Common myeloid progenitor, CD34-positive (primary cell): ENCODE measurements at regions not wholly inside any gene's neighbourhood (a gene's known extent, or its start where the extent isn't known, plus 50 kb on each side); places are given as distances from the start of the nearest gene placed in this dataset.

Source experiments
- CTCF ChIA-PET: fragments of 350-600 bp; sonication (Branson Sonifier 250); formaldehyde crosslinking; loops from one replicate; lab custom pipeline; 2021; ENCODE audit warnings: antibody characterized with exemption; lab: Charles Lee
- POLR2A ChIA-PET: fragments of 350-600 bp; sonication (Branson Sonifier 250); formaldehyde crosslinking; loops from one replicate; lab custom pipeline; 2021; ENCODE audit warnings: antibody characterized with exemption; lab: Charles Lee
- DNase-seq, 3 donors: peaks; one replicate each; pipeline versions ENCODE4 v3.0.0 to v3.0.0-alpha.2; 2013
- H3K27ac ChIP-seq, 2 experiments: 1 replicate in 1 of 2; 2 replicates in 1 of 2; pipeline ENCODE4 v1.7.0; 2013; ENCODE audit warnings: inconsistent platforms in 2 of 2, low read length in 2 of 2, mild to moderate bottlenecking in 2 of 2, low read depth in 1 of 2, moderate library complexity in 1 of 2; ENCODE audit not compliant: severe bottlenecking in 2 of 2, insufficient read depth in 1 of 2, poor library complexity in 1 of 2
- H3K27me3 ChIP-seq, 5 experiments: replicated peaks in 2 of 5; 1 replicate in 3 of 5; 2 replicates in 2 of 5; pipeline versions ENCODE4 v1.6.1 to v1.7.0; 2013; ENCODE audit warnings: low read length in 4 of 5, mild to moderate bottlenecking in 2 of 5, moderate library complexity in 2 of 5, inconsistent platforms in 1 of 5; ENCODE audit not compliant: insufficient read depth in 5 of 5, control insufficient read depth in 4 of 5
- H3K36me3 ChIP-seq, 4 experiments: 1 replicate in 2 of 4; 2 replicates in 2 of 4; pipeline versions ENCODE4 v1.6.1 to v1.7.0; 2013; ENCODE audit warnings: low read length in 3 of 4, control low read depth in 1 of 4, mild to moderate bottlenecking in 1 of 4; ENCODE audit not compliant: control insufficient read depth in 4 of 4, insufficient read depth in 4 of 4
- H3K4me1 ChIP-seq, 4 experiments: 1 replicate in 3 of 4; 2 replicates in 1 of 4; pipeline versions ENCODE4 v1.6.1 to v1.7.1; 2013; ENCODE audit warnings: low read length in 3 of 4, mild to moderate bottlenecking in 3 of 4, control low read depth in 1 of 4, inconsistent platforms in 1 of 4, moderate library complexity in 1 of 4; ENCODE audit not compliant: control insufficient read depth in 4 of 4, insufficient read depth in 4 of 4; ENCODE audit errors: control extremely low read depth in 1 of 4
- H3K4me3 ChIP-seq, 7 experiments: 1 replicate in 4 of 7; 2 replicates in 3 of 7; pipeline versions ENCODE4 v1.5.1 to v1.7.0; 2013; ENCODE audit warnings: mild to moderate bottlenecking in 7 of 7, low read length in 6 of 7, moderate library complexity in 6 of 7, inconsistent platforms in 2 of 7, low read depth in 2 of 7, control low read depth in 1 of 7; ENCODE audit not compliant: insufficient read depth in 4 of 7, control insufficient read depth in 1 of 7; ENCODE audit errors: extremely low read depth in 1 of 7
- H3K9me3 ChIP-seq, 5 experiments: 1 replicate in 4 of 5; 2 replicates in 1 of 5; pipeline versions ENCODE4 v1.6.1 to v1.7.1; 2013; ENCODE audit warnings: low read length in 4 of 5, mild to moderate bottlenecking in 2 of 5, inconsistent platforms in 1 of 5, low read depth in 1 of 5, moderate library complexity in 1 of 5; ENCODE audit not compliant: control insufficient read depth in 4 of 5, insufficient read depth in 2 of 5; ENCODE audit errors: control extremely low read depth in 1 of 5
- WGBS: methylation state at CpG from one replicate; pipeline ENCODE4 v1.1.5; 2013; ENCODE audit not compliant: insufficient coverage; 5-methylcytosine and 5-hydroxymethylcytosine counted together

DNA sequence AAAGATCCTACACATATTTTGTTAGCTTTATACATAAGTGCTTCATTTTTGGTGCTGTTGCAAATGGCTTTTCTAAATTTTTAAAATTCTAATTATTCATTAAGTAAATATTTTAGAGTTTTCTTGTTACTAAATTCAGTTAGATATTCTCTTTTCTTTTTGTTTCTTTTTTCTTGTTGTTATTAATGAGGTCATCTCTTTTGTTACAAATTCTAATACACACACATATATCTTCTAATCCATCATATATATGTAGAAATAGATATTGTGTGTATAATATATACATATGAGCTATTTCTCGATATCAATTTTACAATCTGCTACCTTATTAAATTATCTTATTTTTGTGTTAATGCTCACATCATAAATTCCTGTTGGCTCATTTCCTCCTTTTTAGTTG, 255.9 kb downstream of the GALR1 start:
- no peak overlapping the region for H3K27ac ChIP-seq
- POLR2A ChIA-PET, result no interaction called here
- no peaks in the 10 kb centered on the region for H3K27me3 ChIP-seq
- H3K36me3 ChIP-seq, result no peaks in the 10 kb centered on the region
- H3K4me3 ChIP-seq, result no peak overlapping the region
- H3K9me3 ChIP-seq, result peaks cover 0 to 2% (median 0%) of the 10 kb centered on the region in 5 experiments
- CTCF ChIA-PET, result no interaction called here
- WGBS, result no CpG with 5 or more reads among the region's 1 CpG
- DNase-seq, result no peak
- H3K4me1 ChIP-seq, result no peaks in the 10 kb centered on the region

DNA sequence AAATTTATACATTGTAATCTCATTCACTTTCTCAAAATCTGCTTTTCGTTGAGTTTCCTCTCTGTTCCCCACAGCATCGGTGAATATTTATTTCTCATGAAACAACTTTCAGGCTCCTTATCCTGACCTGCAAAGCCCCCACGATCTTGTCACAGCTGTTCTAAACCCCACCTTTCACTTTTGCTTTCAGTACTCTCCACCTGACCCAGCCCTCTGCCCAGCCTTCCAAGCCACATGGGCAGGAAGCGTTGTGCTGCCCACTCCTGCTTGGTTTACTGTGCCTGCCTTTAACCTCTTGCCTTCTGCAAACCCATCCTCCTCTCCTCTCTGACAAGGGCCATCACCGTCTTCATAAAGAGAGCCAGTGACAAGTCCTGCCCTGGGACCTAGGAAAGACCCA, 262.5 kb downstream of the GALR1 start:
- DNase-seq, result no peak
- POLR2A ChIA-PET, result no interaction called here
- H3K4me3 ChIP-seq, result no peak overlapping the region
- CTCF ChIA-PET, result no interaction called here
- H3K27ac ChIP-seq, result no peak overlapping the region
- no peaks in the 10 kb centered on the region for H3K27me3 ChIP-seq
- no peaks in the 10 kb centered on the region for H3K4me1 ChIP-seq
- H3K36me3 ChIP-seq, result no peaks in the 10 kb centered on the region
- 98% methylated on average over 5 of the region's 5 CpGs for WGBS
- H3K9me3 ChIP-seq, result peaks cover 0 to 6% (median 0%) of the 10 kb centered on the region in 5 experiments

DNA sequence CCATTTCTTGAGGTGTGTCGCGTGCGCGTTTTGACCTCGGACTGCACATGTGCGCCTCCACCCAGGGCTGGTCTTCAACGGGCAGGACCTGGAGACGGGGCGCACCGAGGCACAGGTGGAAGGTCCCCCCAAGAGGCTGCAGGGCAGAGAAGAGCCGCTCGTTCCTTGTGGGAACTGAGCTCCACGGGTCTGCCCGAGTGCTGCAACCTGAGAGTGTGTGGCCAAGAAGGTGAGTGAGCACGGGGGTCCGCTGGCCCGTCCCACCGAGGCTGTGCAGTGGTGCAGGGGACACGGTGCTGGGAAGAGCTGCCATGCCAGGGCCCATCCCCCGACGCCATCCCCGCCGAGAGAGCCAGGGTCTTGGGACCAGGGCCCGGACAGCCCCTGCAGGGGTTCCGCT, 268.3 kb downstream of the GALR1 start:
- ChIA-PET CTCF (no interaction called here), POLR2A (no interaction called here)
- Histone ChIP-seq H3K9me3 (peaks cover 0 to 3% (median 0%) of the 10 kb centered on the region in 5 experiments), H3K27ac (no peak overlapping the region), H3K4me1 (no peaks in the 10 kb centered on the region), H3K27me3 (no peaks in the 10 kb centered on the region), H3K36me3 (no peaks in the 10 kb centered on the region), H3K4me3 (no peak overlapping the region)
- no peak for DNase-seq
- 98% methylated on average over 16 of the region's 25 CpGs for WGBS

DNA sequence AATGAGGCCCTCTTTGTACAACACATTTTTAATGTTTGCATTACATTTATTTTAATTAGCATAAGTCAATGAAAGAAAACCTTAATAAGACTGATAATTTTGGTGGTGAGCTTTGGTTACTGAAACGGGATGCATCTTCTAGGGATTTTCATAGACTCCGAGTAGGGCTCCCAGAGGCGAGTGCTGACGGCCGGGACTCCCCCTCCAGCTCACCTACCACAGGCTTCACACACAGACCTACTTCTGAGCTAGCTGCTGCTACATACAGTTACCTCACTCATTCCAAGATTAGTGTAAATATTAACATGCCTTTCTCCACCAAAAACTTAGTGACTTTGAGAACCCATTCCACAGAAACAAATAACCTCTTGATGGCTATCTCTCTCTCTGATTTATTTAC, 271.1 kb downstream of the GALR1 start:
- H3K4me1 ChIP-seq, result no peaks in the 10 kb centered on the region
- 100% methylated on average over 3 of the region's 5 CpGs for WGBS
- no peak overlapping the region for H3K4me3 ChIP-seq
- no peaks in the 10 kb centered on the region for H3K9me3 ChIP-seq
- no peak for DNase-seq
- no peaks in the 10 kb centered on the region for H3K27me3 ChIP-seq
- ChIA-PET POLR2A (no interaction called here), CTCF (no interaction called here)
- no peaks in the 10 kb centered on the region for H3K36me3 ChIP-seq
- H3K27ac ChIP-seq, result no peak overlapping the region

DNA sequence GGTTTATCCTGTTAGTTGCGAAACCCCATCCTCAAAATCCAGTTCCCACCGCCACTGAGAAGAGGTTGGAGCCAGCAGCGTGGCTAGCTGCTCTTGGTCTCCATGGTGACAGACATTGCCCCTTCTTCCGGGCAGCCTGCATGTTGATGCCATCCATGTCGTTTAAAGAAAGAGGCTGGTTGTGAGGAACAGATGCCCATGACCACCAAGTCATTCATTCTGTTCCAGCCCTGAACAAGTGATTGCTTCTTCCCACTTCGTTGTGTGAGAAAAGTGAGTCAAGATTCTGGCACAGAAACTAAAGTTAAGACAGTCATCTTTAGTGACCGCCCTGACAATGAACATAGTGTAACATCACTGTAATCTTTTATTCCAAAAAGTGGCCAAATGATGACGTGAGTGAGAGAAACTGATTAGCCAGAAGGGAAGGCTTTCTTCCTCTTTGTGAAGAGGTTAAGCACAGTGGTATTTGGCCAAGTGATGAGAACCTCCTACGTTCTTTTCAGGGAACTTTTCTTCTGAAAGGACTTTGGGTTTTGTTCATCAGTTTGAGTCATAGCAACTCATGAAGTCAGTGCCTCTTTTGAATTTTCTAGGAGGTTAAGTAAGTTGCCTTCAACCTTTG, 272.5 kb downstream of the GALR1 start:
- 73% methylated on average over 7 of the region's 9 CpGs for WGBS
- CTCF ChIA-PET, result no interaction called here

DNA sequence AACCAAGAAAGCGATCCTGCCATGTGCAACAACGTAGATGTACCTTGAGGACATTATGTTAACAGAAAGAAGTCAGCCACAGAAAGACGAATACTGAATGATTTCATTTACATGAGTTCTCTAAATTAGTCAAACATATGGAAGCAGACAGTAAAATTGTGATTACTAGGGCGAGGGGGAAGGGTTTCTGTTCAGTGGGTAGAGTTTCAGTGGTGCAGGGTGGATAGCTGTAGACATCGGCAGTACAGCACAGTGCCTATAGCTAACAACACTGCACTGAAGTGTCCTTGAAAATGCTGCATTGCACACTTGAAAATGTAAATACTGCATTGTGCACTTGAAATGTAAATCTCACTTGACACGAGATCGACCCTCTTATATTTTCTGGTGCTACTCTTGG, 275.3 kb downstream of the GALR1 start:
- no peak overlapping the region for H3K4me3 ChIP-seq
- 92% methylated on average over 2 of the region's 7 CpGs for WGBS
- no peaks in the 10 kb centered on the region for H3K36me3 ChIP-seq
- H3K9me3 ChIP-seq, result peaks cover 0 to 9% (median 3%) of the 10 kb centered on the region in 5 experiments
- H3K27ac ChIP-seq, result no peak overlapping the region
- ChIA-PET POLR2A (no interaction called here), CTCF (no interaction called here)
- no peak for DNase-seq
- no peaks in the 10 kb centered on the region for H3K27me3 ChIP-seq
- no peaks in the 10 kb centered on the region for H3K4me1 ChIP-seq

More for the DNA sequence above, 272.5 kb downstream of the GALR1 start:
- DNase-seq, result no peak
- Histone ChIP-seq H3K4me1 (no peaks in the 10 kb centered on the region), H3K27me3 (no peaks in the 10 kb centered on the region), H3K9me3 (peaks cover 0 to 8% (median 2%) of the 10 kb centered on the region in 5 experiments), H3K27ac (no peak overlapping the region), H3K36me3 (no peaks in the 10 kb centered on the region), H3K4me3 (no peak overlapping the region)
- POLR2A ChIA-PET, result no interaction called here

DNA sequence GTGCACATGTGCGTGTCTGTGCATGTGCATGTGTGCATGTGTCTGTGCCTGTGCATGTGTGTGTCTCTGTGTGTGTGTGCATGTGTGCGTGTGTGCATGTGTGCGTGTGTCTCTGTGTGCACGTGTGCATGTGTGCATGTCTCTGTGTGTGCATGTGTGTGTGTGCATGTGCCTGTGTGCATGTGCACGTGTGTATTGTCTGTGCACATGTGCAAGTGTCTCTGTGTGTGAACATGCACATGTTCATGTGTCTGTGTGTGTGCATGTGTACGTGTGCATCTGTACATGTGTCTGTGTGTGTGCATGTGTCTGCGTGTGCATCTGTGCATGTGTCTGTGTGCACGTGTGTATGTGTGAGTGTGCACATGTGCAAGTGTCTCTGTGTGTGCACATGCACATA, 277.3 kb downstream of the GALR1 start:
- 100% methylated on average over 5 of the region's 8 CpGs for WGBS
- CTCF ChIA-PET, result no interaction called here

More for the DNA sequence above, 277.3 kb downstream of the GALR1 start:
- Histone ChIP-seq H3K9me3 (peaks cover 0 to 9% (median 3%) of the 10 kb centered on the region in 5 experiments), H3K36me3 (no peaks in the 10 kb centered on the region), H3K27me3 (no peaks in the 10 kb centered on the region), H3K4me1 (no peaks in the 10 kb centered on the region), H3K27ac (no peak overlapping the region), H3K4me3 (no peak overlapping the region)
- no peak for DNase-seq
- POLR2A ChIA-PET, result no interaction called here
